NCI-H2196 treated with DMSO at 0.1 percent for 48 hours (cell line): ENCODE measurements at regions not wholly inside any gene's neighbourhood (a gene's known extent, or its start where the extent isn't known, plus 50 kb on each side); places are given as distances from the start of the nearest gene placed in this dataset.

Experiments used
- DNase-seq: peaks from one replicate; lab custom pipeline; 2025; ENCODE audit not compliant: unreplicated experiment; lab: John Stamatoyannopoulos, UW

GRCh38 chr5:45195026-45195425 is 386.3 kb downstream of the MRPS30 start:
- DNase-seq, result no peak
